Neural progenitor cell (in vitro differentiated cells): ENCODE measurements at regions not wholly inside any gene's neighbourhood (a gene's known extent, or its start where the extent isn't known, plus 50 kb on each side); places are given as distances from the start of the nearest gene placed in this dataset.
"Not testable (repeated sequence)": the region's sequence is repeated elsewhere in the genome, so short reads cannot be mapped to it uniquely, and the experiment has no call there.

ENCODE experiments used
- EZH2 ChIP-seq: fragments of 200-600 bp; sonication (generic); IDR thresholded peaks from 2 replicates; pipeline ENCODE4 v1.6.1; 2017; ENCODE audit warnings: antibody characterized with exemption, mild to moderate bottlenecking, moderate library complexity
- EZH2phosphoT487 ChIP-seq: fragments of 200-600 bp; sonication (generic); IDR thresholded peaks from 2 replicates; pipeline ENCODE4 v1.6.1; 2017; ENCODE audit warnings: antibody characterized with exemption
- TF ChIP-seq, protein P1 (sequence below): fragments of 200-600 bp; sonication (generic); IDR thresholded peaks from 2 replicates; pipeline ENCODE4 v1.5.1; 2017; ENCODE audit warnings: antibody characterized with exemption, mild to moderate bottlenecking

DNA sequence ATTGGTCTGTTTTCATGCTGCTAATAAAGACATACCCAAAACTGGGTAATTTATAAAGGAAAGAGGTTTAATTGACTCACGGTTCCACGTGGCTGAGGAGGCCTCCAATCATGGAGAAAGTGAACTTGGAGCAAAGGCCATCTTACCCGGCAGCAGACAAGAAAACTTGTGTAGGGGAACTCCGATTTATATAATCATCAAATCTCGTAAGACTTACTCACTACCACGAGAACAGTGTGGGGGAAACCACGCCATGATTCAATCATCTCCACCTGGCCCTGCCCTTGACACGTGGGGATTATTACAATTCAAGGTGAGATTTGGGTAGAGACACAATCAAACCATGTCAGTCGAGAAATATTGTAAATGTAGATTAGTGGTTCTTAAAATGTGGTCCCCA lies 76.2 kb upstream of the SRSF6 start:
- TF ChIP-seq EZH2phosphoT487, EZH2: not testable (repeated sequence)
- TF ChIP-seq, protein P1, sequence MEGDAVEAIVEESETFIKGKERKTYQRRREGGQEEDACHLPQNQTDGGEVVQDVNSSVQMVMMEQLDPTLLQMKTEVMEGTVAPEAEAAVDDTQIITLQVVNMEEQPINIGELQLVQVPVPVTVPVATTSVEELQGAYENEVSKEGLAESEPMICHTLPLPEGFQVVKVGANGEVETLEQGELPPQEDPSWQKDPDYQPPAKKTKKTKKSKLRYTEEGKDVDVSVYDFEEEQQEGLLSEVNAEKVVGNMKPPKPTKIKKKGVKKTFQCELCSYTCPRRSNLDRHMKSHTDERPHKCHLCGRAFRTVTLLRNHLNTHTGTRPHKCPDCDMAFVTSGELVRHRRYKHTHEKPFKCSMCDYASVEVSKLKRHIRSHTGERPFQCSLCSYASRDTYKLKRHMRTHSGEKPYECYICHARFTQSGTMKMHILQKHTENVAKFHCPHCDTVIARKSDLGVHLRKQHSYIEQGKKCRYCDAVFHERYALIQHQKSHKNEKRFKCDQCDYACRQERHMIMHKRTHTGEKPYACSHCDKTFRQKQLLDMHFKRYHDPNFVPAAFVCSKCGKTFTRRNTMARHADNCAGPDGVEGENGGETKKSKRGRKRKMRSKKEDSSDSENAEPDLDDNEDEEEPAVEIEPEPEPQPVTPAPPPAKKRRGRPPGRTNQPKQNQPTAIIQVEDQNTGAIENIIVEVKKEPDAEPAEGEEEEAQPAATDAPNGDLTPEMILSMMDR: not testable (repeated sequence)
